GM12878 (cell line): ENCODE measurements at regions not wholly inside any gene's neighbourhood (a gene's known extent, or its start where the extent isn't known, plus 50 kb on each side); places are given as distances from the start of the nearest gene placed in this dataset.

Experiments used
- ATAC-seq: fragments of 200-7000 bp; cut with Tn5 transposase; 3 replicates; pipeline ENCODE4 v1.9.1; 2020; ENCODE audit warnings: mild to moderate bottlenecking, moderate library complexity
- BruUV-seq: library from RNA; stranded (reverse); fragments of 400-500 nt; replicated peaks from 2 replicates; lab custom pipeline; 2021; lab: Mats Ljungman, UMichigan
- CTCF ChIA-PET: fragments of 300-600 bp; sonication (Branson Sonifier 250); formaldehyde crosslinking; extraction: SDS; loops from one replicate; lab custom pipeline; 2021; ENCODE audit warnings: inconsistent platforms; lab: Yijun Ruan, JAX
- POLR2A ChIA-PET: fragments of 350-600 bp; formaldehyde crosslinking; extraction: SDS; loops from one replicate; lab custom pipeline; 2021; ENCODE audit warnings: inconsistent platforms; lab: Charles Lee
- RAD21 ChIA-PET: fragments of 300-600 bp; sonication (Branson Sonifier 250); formaldehyde crosslinking; loops from one replicate; lab custom pipeline; 2023; ENCODE audit warnings: antibody characterized with exemption; ENCODE audit not compliant: unreplicated experiment; lab: Charles Lee
- SMC1A ChIA-PET: fragments of 300-600 bp; sonication (Branson Sonifier 250); formaldehyde crosslinking; loops from one replicate; lab custom pipeline; 2023; ENCODE audit not compliant: unreplicated experiment, uncharacterized antibody; lab: Charles Lee
- DNase-seq: peaks from one replicate; pipeline ENCODE4 v3.0.0-alpha.2; 2011; ENCODE audit warnings: low read depth, low spot score
- FAIRE-seq: peaks from 3 replicates; lab custom pipeline; 2011; peaks lifted over from hg19 to GRCh38; lab: Jason Lieb, UNC
- H2AFZ ChIP-seq: 2 replicates; pipeline ENCODE4 v1.6.0; 2011; ENCODE audit warnings: low read depth, low read length, control low read depth; ENCODE audit not compliant: control insufficient read depth
- H3K27ac ChIP-seq: 2 replicates; pipeline ENCODE4 v1.5.1; 2011; ENCODE audit warnings: control low read depth; ENCODE audit not compliant: control insufficient read depth, insufficient read depth
- H3K27me3 ChIP-seq, 2 experiments: replicated peaks in 1 of 2; 2 replicates each; pipeline versions ENCODE4 v1.6.0 to v1.6.1; 2011; ENCODE audit warnings: low read length in 1 of 2; ENCODE audit not compliant: control insufficient read depth in 2 of 2, insufficient read depth in 2 of 2
- H3K36me3 ChIP-seq, 2 experiments: 2 replicates each; pipeline ENCODE4 v1.5.1; 2011; ENCODE audit warnings: low read length in 1 of 2; ENCODE audit not compliant: control insufficient read depth in 2 of 2, insufficient read depth in 2 of 2
- H3K4me1 ChIP-seq: 2 replicates; pipeline ENCODE4 v1.6.1; 2011; ENCODE audit warnings: mild to moderate bottlenecking, low read length, moderate library complexity, mixed read lengths; ENCODE audit not compliant: control insufficient read depth, insufficient read depth
- H3K4me2 ChIP-seq: 2 replicates; pipeline ENCODE4 v1.6.0; 2011; ENCODE audit warnings: control low read depth; ENCODE audit not compliant: control insufficient read depth, insufficient read depth
- H3K4me3 ChIP-seq: fragments of 200-600 bp; sonication (generic); 2 replicates; pipeline ENCODE4 v1.5.1; 2016
- H3K79me2 ChIP-seq: 2 replicates; pipeline ENCODE4 v1.6.0; 2011; ENCODE audit warnings: low read length; ENCODE audit not compliant: control insufficient read depth, insufficient read depth
- H3K9ac ChIP-seq: 2 replicates; pipeline ENCODE4 v1.8.0; 2011; ENCODE audit warnings: low read length, control low read depth, mixed read lengths; ENCODE audit not compliant: control insufficient read depth, insufficient read depth
- H3K9me3 ChIP-seq: replicated peaks from 3 replicates; pipeline ENCODE4 v1.5.1; 2011; ENCODE audit warnings: mild to moderate bottlenecking, low read length; ENCODE audit not compliant: control insufficient read depth, insufficient read depth
- H4K20me1 ChIP-seq: 2 replicates; pipeline ENCODE4 v1.6.0; 2011; ENCODE audit not compliant: control insufficient read depth, insufficient read depth
- ATF7 ChIP-seq: fragments of 450-650 bp; IDR thresholded peaks from 2 replicates; pipeline ENCODE4 v1.6.1; 2016; ENCODE audit warnings: low read depth, mild to moderate bottlenecking
- CREM ChIP-seq: IDR thresholded peaks from 2 replicates; pipeline ENCODE4 v1.6.1; 2014; ENCODE audit warnings: antibody characterized with exemption, low read depth
- GATAD2B ChIP-seq: fragments of 450-650 bp; conservative IDR thresholded peaks from 2 replicates; pipeline ENCODE4 v1.6.1; 2017; ENCODE audit warnings: low read depth, mild to moderate bottlenecking, moderate library complexity
- IKZF1 ChIP-seq: fragments of 450-650 bp; conservative IDR thresholded peaks from 2 replicates; pipeline ENCODE4 v1.6.1; 2017; ENCODE audit warnings: antibody characterized with exemption, mild to moderate bottlenecking
- KAT2A ChIP-seq: conservative IDR thresholded peaks from 2 replicates; pipeline ENCODE4 v1.6.1; 2011; ENCODE audit warnings: low read depth, low read length; ENCODE audit not compliant: control insufficient read depth
- NFIC ChIP-seq: IDR thresholded peaks from 2 replicates; pipeline ENCODE4 v1.6.1; 2012; ENCODE audit warnings: low read depth, mild to moderate bottlenecking, inconsistent platforms, low read length, moderate library complexity
- NFYA ChIP-seq: IDR thresholded peaks from 2 replicates; pipeline ENCODE4 v1.6.1; 2011; ENCODE audit warnings: low read depth, mild to moderate bottlenecking, low read length, improper control_type of control experiment, borderline replicate concordance
- POLR2AphosphoS5 ChIP-seq: IDR thresholded peaks from 2 replicates; pipeline ENCODE4 v1.6.1; 2011; ENCODE audit warnings: mild to moderate bottlenecking, low read length, inconsistent platforms
- RBBP5 ChIP-seq: fragments of 200-600 bp; sonication (generic); conservative IDR thresholded peaks from 2 replicates; pipeline ENCODE4 v1.6.1; 2016
- RFX5 ChIP-seq: IDR thresholded peaks from 2 replicates; pipeline ENCODE4 v1.6.1; 2011; ENCODE audit warnings: low read depth, low read length, improper control_type of control experiment
- SMAD5 ChIP-seq: IDR thresholded peaks from 2 replicates; pipeline ENCODE4 v1.6.1; 2016; ENCODE audit warnings: antibody characterized with exemption, low read depth
- SPI1 ChIP-seq: IDR thresholded peaks from 2 replicates; pipeline ENCODE4 v1.6.1; 2011; ENCODE audit warnings: low read depth, mild to moderate bottlenecking, low read length, moderate library complexity, borderline replicate concordance; ENCODE audit not compliant: insufficient read depth
- SUPT20H ChIP-seq: IDR thresholded peaks from 2 replicates; pipeline ENCODE4 v1.6.1; 2011; ENCODE audit warnings: low read depth, mild to moderate bottlenecking, low read length, moderate library complexity, borderline replicate concordance; ENCODE audit not compliant: control insufficient read depth
- TCF3 ChIP-seq: IDR thresholded peaks from 2 replicates; pipeline ENCODE4 v1.6.1; 2012; ENCODE audit warnings: low read depth, mild to moderate bottlenecking, low read length, borderline replicate concordance; ENCODE audit not compliant: insufficient read depth
- TCF7 ChIP-seq: IDR thresholded peaks from 2 replicates; pipeline ENCODE4 v1.6.1; 2014; ENCODE audit warnings: antibody characterized with exemption, borderline replicate concordance
- WGBS: methylation state at CpG from one replicate; pipeline ENCODE4 v1.1.6; 2016; ENCODE audit warnings: low lambda C conversion rate; ENCODE audit not compliant: insufficient replicate concordance, insufficient coverage; ENCODE audit errors: missing lambda C conversion rate; 5-methylcytosine and 5-hydroxymethylcytosine counted together
- in situ Hi-C: fragments of 300-500 bp; cut with MboI; formaldehyde crosslinking; loops from 9 replicates; pipeline ENCODE4 v1.14.3; 2018; ENCODE audit warnings: mixed read lengths
- intact Hi-C: fragments of 100-400 bp; cut with micrococcal nuclease; formaldehyde crosslinking; loops from one replicate; pipeline ENCODE4 v1.14.2; 2022; ENCODE audit not compliant: unreplicated experiment
- TF ChIP-seq, protein P1 (sequence below): fragments of 450-650 bp; IDR thresholded peaks from 2 replicates; pipeline ENCODE4 v1.6.1; 2017; ENCODE audit warnings: mild to moderate bottlenecking
- TF ChIP-seq, protein P2 (sequence below): fragments of 450-650 bp; IDR thresholded peaks from 2 replicates; pipeline ENCODE4 v1.6.1; 2017; ENCODE audit warnings: borderline replicate concordance
- TF ChIP-seq, protein P3 (sequence below): fragments of 450-650 bp; IDR thresholded peaks from 2 replicates; pipeline ENCODE4 v1.6.1; 2017; ENCODE audit warnings: mild to moderate bottlenecking, moderate library complexity

DNA sequence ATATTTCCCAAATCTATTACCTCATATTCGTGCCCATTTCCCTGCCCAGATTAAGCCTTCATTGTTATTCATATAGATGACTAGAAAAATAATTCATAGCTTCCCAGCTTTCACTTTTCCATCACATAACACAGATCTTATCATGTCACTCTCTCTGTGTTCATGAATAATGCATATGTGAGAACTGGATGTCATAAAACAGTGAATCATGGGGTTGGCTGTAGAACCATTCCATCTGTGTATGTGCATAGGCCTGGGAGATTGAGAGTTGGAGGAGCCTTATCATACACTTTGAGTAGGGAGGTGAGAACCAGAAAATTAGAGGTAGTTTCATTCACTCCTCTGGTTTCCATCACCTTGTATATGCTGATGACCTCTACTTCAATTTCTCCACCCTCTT, 73.9 kb upstream of the RANBP6 start:
- Histone ChIP-seq H3K27ac (no peak overlapping the region), H3K4me2 (no peak overlapping the region), H4K20me1 (no peaks in the 10 kb centered on the region), H2AFZ (no peak overlapping the region), H3K9me3 (no peaks in the 10 kb centered on the region; the same call in 2 of the 3 replicates), H3K27me3 (no peaks in the 10 kb centered on the region), H3K9ac (no peak overlapping the region), H3K79me2 (no peaks in the 10 kb centered on the region), H3K36me3 (no peaks in the 10 kb centered on the region), H3K4me3 (no peak overlapping the region), H3K4me1 (no peaks in the 10 kb centered on the region)
- no peak for DNase-seq
- ChIA-PET CTCF (interaction anchor here (0.8 to 1.2 kb wide), 2 partner anchors 19 to 35 kb away, joined by 3 read pairs; no protein-coding TSS in a partner anchor), POLR2A (no interaction called here), SMC1A (interaction anchor here (1.0 to 1.9 kb wide), 3 partner anchors 17 to 35 kb away, joined by 3 to 5 read pairs (median 5); no protein-coding TSS in a partner anchor), RAD21 (interaction anchor here (0.6 to 1.2 kb wide), 2 partner anchors 35 to 429 kb away, joined by 3 read pairs; no protein-coding TSS in a partner anchor)
- in situ Hi-C loops (no loop called here), intact Hi-C loops (no loop called here)
- no peak for ATAC-seq
- BruUV-seq, result no TSS peak
- no peak for FAIRE-seq
- WGBS, result 18% methylated on average over 1 of the region's 1 CpG
- TF ChIP-seq TCF3 (no peak), SUPT20H (no peak), IKZF1 (no peak), POLR2AphosphoS5 (no peak), GATAD2B (no peak), CREM (no peak), SMAD5 (no peak), NFYA (no peak), RFX5 (no peak), TCF7 (no peak), NFIC (no peak), ATF7 (no peak), RBBP5 (no peak), KAT2A (no peak), SPI1 (no peak)
- TF ChIP-seq, protein P1, sequence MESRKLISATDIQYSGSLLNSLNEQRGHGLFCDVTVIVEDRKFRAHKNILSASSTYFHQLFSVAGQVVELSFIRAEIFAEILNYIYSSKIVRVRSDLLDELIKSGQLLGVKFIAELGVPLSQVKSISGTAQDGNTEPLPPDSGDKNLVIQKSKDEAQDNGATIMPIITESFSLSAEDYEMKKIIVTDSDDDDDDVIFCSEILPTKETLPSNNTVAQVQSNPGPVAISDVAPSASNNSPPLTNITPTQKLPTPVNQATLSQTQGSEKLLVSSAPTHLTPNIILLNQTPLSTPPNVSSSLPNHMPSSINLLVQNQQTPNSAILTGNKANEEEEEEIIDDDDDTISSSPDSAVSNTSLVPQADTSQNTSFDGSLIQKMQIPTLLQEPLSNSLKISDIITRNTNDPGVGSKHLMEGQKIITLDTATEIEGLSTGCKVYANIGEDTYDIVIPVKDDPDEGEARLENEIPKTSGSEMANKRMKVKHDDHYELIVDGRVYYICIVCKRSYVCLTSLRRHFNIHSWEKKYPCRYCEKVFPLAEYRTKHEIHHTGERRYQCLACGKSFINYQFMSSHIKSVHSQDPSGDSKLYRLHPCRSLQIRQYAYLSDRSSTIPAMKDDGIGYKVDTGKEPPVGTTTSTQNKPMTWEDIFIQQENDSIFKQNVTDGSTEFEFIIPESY, result no peak
- TF ChIP-seq, protein P2, sequence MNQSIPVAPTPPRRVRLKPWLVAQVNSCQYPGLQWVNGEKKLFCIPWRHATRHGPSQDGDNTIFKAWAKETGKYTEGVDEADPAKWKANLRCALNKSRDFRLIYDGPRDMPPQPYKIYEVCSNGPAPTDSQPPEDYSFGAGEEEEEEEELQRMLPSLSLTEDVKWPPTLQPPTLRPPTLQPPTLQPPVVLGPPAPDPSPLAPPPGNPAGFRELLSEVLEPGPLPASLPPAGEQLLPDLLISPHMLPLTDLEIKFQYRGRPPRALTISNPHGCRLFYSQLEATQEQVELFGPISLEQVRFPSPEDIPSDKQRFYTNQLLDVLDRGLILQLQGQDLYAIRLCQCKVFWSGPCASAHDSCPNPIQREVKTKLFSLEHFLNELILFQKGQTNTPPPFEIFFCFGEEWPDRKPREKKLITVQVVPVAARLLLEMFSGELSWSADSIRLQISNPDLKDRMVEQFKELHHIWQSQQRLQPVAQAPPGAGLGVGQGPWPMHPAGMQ, result no peak
- TF ChIP-seq, protein P3, sequence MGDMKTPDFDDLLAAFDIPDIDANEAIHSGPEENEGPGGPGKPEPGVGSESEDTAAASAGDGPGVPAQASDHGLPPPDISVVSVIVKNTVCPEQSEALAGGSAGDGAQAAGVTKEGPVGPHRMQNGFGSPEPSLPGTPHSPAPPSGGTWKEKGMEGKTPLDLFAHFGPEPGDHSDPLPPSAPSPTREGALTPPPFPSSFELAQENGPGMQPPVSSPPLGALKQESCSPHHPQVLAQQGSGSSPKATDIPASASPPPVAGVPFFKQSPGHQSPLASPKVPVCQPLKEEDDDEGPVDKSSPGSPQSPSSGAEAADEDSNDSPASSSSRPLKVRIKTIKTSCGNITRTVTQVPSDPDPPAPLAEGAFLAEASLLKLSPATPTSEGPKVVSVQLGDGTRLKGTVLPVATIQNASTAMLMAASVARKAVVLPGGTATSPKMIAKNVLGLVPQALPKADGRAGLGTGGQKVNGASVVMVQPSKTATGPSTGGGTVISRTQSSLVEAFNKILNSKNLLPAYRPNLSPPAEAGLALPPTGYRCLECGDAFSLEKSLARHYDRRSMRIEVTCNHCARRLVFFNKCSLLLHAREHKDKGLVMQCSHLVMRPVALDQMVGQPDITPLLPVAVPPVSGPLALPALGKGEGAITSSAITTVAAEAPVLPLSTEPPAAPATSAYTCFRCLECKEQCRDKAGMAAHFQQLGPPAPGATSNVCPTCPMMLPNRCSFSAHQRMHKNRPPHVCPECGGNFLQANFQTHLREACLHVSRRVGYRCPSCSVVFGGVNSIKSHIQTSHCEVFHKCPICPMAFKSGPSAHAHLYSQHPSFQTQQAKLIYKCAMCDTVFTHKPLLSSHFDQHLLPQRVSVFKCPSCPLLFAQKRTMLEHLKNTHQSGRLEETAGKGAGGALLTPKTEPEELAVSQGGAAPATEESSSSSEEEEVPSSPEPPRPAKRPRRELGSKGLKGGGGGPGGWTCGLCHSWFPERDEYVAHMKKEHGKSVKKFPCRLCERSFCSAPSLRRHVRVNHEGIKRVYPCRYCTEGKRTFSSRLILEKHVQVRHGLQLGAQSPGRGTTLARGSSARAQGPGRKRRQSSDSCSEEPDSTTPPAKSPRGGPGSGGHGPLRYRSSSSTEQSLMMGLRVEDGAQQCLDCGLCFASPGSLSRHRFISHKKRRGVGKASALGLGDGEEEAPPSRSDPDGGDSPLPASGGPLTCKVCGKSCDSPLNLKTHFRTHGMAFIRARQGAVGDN, result no peak
